Keratinocyte (primary cell): ENCODE measurements at regions not wholly inside any gene's neighbourhood (a gene's known extent, or its start where the extent isn't known, plus 50 kb on each side); places are given as distances from the start of the nearest gene placed in this dataset.

Experiments used
- EZH2 ChIP-seq: IDR thresholded peaks from one replicate; pipeline ENCODE4 v1.6.1; 2012; ENCODE audit warnings: inconsistent platforms, mild to moderate bottlenecking, low read length, moderate library complexity
- TF ChIP-seq, protein P1 (sequence below), 3 experiments: IDR thresholded peaks in 1 of 3; conservative IDR thresholded peaks in 1 of 3; optimal IDR thresholded peaks in 1 of 3; 2 replicates in 2 of 3; 3 replicates in 1 of 3; pipeline versions ENCODE3 to v1.5.1; 2011; ENCODE audit warnings: low read length in 3 of 3, mild to moderate bottlenecking in 3 of 3, moderate library complexity in 2 of 3, control low read depth in 1 of 3, inconsistent platforms in 1 of 3; ENCODE audit not compliant: insufficient read depth in 2 of 3; ENCODE audit errors: extremely low read depth in 1 of 3

DNA sequence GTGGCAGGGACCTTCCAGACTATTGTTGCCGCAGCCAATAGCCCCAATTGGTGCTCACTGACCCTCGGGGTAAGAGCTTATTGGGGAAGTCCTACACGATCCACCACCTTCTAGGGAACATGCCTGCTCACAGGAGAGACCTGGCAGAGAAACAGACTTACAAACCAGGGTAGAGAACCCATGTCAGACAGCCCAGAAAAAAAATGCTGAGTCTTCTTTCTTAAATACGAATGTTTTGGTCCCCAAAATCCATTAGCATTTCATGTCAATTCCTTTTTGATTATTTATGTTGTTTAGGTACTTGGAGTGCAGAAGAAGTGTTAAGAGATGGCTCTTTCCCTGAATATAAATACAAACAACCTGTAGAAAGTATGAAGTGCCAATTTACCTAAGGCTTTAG is 84.9 kb upstream of the PDE10A start:
- no peak for TF ChIP-seq EZH2
- TF ChIP-seq, protein P1, sequence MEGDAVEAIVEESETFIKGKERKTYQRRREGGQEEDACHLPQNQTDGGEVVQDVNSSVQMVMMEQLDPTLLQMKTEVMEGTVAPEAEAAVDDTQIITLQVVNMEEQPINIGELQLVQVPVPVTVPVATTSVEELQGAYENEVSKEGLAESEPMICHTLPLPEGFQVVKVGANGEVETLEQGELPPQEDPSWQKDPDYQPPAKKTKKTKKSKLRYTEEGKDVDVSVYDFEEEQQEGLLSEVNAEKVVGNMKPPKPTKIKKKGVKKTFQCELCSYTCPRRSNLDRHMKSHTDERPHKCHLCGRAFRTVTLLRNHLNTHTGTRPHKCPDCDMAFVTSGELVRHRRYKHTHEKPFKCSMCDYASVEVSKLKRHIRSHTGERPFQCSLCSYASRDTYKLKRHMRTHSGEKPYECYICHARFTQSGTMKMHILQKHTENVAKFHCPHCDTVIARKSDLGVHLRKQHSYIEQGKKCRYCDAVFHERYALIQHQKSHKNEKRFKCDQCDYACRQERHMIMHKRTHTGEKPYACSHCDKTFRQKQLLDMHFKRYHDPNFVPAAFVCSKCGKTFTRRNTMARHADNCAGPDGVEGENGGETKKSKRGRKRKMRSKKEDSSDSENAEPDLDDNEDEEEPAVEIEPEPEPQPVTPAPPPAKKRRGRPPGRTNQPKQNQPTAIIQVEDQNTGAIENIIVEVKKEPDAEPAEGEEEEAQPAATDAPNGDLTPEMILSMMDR (optimal IDR thresholded peaks at IDR 0.05 in 1 of 3, IDR thresholded peaks at IDR 0.05 in 1 of 3, conservative IDR thresholded peaks at IDR 0.05 in 1 of 3; ENCODE audit: extremely low read depth in 1 of 3, insufficient read depth in 2 of 3, low read length in 3 of 3): no peak
